Gastrocnemius medialis (tissue), 4 donors: ENCODE measurements at regions not wholly inside any gene's neighbourhood (a gene's known extent, or its start where the extent isn't known, plus 50 kb on each side); places are given as distances from the start of the nearest gene placed in this dataset.

Source experiments
- POLR2A ChIP-seq, 2 donors: fragments of 450-650 bp; IDR thresholded peaks; one replicate each; pipeline ENCODE4 v1.6.1; 2017; ENCODE audit warnings: antibody characterized with exemption in 2 of 2, mild to moderate bottlenecking in 2 of 2, moderate library complexity in 2 of 2
- TF ChIP-seq, protein P1 (sequence below), 5 experiments: fragments of 450-650 bp in 3 of 5; fragments of 200-600 bp in 2 of 5; sonication (generic) in 2 of 5; IDR thresholded peaks in 4 of 5; conservative IDR thresholded peaks in 1 of 5; 1 replicate in 4 of 5; 2 replicates in 1 of 5; pipeline ENCODE4 v1.5.1; 2016 to 2019; ENCODE audit warnings: antibody characterized with exemption in 5 of 5, mild to moderate bottlenecking in 3 of 5, moderate library complexity in 3 of 5

DNA sequence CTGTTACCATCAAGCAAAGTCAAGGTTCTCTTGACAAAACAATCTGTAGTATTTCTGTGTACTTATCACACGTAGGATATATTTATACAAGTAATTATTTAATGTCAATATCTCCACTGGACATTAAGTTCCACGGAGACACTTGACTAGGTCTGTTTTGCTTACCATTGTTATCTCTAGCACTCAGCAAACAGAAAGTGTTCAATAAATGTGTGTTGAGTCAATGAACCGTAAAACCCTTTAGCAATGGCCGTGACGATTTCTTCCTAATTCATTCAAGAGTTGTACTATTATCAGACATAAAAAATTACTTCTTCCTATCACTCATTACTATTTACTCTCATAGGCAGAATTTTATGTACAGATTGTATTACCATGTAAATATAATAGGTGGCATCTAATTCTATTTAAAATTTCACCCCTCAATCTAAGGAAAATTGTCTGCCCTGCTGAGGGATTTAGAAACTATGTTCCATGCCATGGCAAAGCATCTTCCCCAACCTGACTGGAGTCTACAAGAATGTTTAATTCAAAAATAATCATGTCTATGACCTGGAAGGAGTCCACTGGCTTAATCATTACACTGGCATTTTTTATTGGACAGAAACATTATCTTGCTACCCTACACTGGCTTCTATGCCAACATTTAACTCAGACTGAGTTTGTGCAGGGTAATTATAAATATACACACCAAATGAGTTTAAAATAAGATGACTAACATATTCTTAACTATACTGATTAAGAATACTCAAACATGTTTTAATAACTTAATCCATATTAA lies 301.9 kb downstream of the ZEB2 start:
- TF ChIP-seq, protein P1, sequence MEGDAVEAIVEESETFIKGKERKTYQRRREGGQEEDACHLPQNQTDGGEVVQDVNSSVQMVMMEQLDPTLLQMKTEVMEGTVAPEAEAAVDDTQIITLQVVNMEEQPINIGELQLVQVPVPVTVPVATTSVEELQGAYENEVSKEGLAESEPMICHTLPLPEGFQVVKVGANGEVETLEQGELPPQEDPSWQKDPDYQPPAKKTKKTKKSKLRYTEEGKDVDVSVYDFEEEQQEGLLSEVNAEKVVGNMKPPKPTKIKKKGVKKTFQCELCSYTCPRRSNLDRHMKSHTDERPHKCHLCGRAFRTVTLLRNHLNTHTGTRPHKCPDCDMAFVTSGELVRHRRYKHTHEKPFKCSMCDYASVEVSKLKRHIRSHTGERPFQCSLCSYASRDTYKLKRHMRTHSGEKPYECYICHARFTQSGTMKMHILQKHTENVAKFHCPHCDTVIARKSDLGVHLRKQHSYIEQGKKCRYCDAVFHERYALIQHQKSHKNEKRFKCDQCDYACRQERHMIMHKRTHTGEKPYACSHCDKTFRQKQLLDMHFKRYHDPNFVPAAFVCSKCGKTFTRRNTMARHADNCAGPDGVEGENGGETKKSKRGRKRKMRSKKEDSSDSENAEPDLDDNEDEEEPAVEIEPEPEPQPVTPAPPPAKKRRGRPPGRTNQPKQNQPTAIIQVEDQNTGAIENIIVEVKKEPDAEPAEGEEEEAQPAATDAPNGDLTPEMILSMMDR (IDR thresholded peaks at IDR 0.05 in 4 of 5, conservative IDR thresholded peaks at IDR 0.05 in 1 of 5) = no peak
- no peak for TF ChIP-seq POLR2A (IDR thresholded peaks at IDR 0.05)
